Heart right ventricle (tissue), 16 donors: ENCODE measurements at regions not wholly inside any gene's neighbourhood (a gene's known extent, or its start where the extent isn't known, plus 50 kb on each side); places are given as distances from the start of the nearest gene placed in this dataset.
"Not testable (repeated sequence)": the region's sequence is repeated elsewhere in the genome, so short reads cannot be mapped to it uniquely, and the experiment has no call there.

Experiments used
- ATAC-seq, 8 donors: fragments of 200-7000 bp; cut with Tn5 transposase; one replicate each; pipeline ENCODE4 v1.9.1; 2020; ENCODE audit warnings: mild to moderate bottlenecking in 8 of 8, moderate library complexity in 8 of 8, moderate number of reproducible peaks in 1 of 8
- DNase-seq, 2 donors: peaks; one replicate each; pipeline ENCODE4 v3.0.0-alpha.2; 2020
- H3K27ac ChIP-seq, 10 donors: fragments of 200-600 bp; sonication (generic) in 2 of 10; one replicate each; pipeline versions ENCODE4 v1.5.0 to v1.8.0; 2020 to 2022; ENCODE audit warnings: mild to moderate bottlenecking in 3 of 10
- H3K27me3 ChIP-seq, 7 donors: fragments of 200-600 bp; one replicate each; pipeline ENCODE4 v1.8.0; 2021 to 2022; ENCODE audit warnings: mild to moderate bottlenecking in 2 of 7
- H3K36me3 ChIP-seq, 9 donors: fragments of 200-600 bp; sonication (generic) in 1 of 9; one replicate each; pipeline versions ENCODE4 v1.5.0 to v1.8.0; 2020 to 2022; ENCODE audit warnings: mild to moderate bottlenecking in 2 of 9
- H3K4me1 ChIP-seq, 9 donors: fragments of 200-600 bp; sonication (generic) in 1 of 9; one replicate each; pipeline versions ENCODE4 v1.5.0 to v1.8.0; 2020 to 2022; ENCODE audit warnings: mild to moderate bottlenecking in 4 of 9
- H3K4me3 ChIP-seq, 10 donors: fragments of 200-600 bp; sonication (generic) in 2 of 10; one replicate each; pipeline versions ENCODE4 v1.5.0 to v1.8.0; 2020 to 2022; ENCODE audit warnings: mild to moderate bottlenecking in 7 of 10, moderate library complexity in 2 of 10
- H3K9me3 ChIP-seq, 11 donors: fragments of 200-600 bp in 10 of 11; sonication (generic) in 2 of 11; one replicate each; pipeline versions ENCODE4 v1.5.0 to v1.8.0; 2013 to 2022; ENCODE audit warnings: mild to moderate bottlenecking in 2 of 11, control low read depth in 1 of 11, moderate library complexity in 1 of 11
- CTCF ChIP-seq, 9 donors: fragments of 200-600 bp; sonication (generic) in 2 of 9; IDR thresholded peaks; one replicate each; pipeline versions ENCODE4 v1.5.0 to v1.8.0; 2021 to 2022; ENCODE audit warnings: antibody characterized with exemption in 9 of 9, mild to moderate bottlenecking in 5 of 9, moderate library complexity in 1 of 9
- WGBS, 2 donors: extraction: QIAGEN DNeasy Blood & Tissue Kit; methylation state at CpG; one replicate each; pipeline ENCODE4 v1.1.7; 2013; ENCODE audit warnings: inconsistent platforms in 1 of 2; 5-methylcytosine and 5-hydroxymethylcytosine counted together
- intact Hi-C, 10 donors: fragments of 100-400 bp; cut with DNase I; formaldehyde crosslinking; loops; one replicate each; pipeline versions ENCODE4 v1.11.1 to v1.14.2; 2022
- donor health status: Arrhythmogenic right ventricular cardiomyopathy.
- donor health status: ischemic (EF 13 %, LVEDD 7.1; RV severe dilation, severe dysfunction).
- donor health status: healthy with polysubstance abuse.
- donor health status: DM: no; HTN: yes; CAD: no.
- donor health status: DM: no; HTN: no; CAD: no.
- donor health status: ischemic (EF 25% LVEDD 6.9; RV normal size, moderate dysfunction).
- donor health status: ischemic (EF 25% LVEDD 5.7; RV mildly dilated, moderate dysfunction).
- donor health status: healthy.
- donor health status: DM: yes; HTN: yes; CAD: no.
- donor health status: Ischemic cardiomyopathy.
- donor health status: ischemic (EF 35%, LVEDD 5.7; RV mildly dilated, moderate dysfunction).
- donor health status: nonischemic (EF 11% LVEDD 7.7; RV severe dilation, severe dysfunction).
- donor health status: DM: yes; HTN: yes; CAD: no.
- donor health status: PGD.
- donor health status: ischemic (EF 29% LVEDD 5.4; RV normal size, mild dysfunction).
- donor health status: nonischemic (EF 23%, LVEDD 6.1; RV moderate dilation, normal function).

GRCh38 chr11:116683982-116684381 is 88.8 kb downstream of the BUD13 start:
- H3K4me1 ChIP-seq: no peaks in the 10 kb centered on the region
- H3K27ac ChIP-seq: no peak overlapping the region
- H3K27me3 ChIP-seq: peaks cover 0 to 24% (median 9%) of the 10 kb centered on the region in 7 donors
- no peak overlapping the region for H3K4me3 ChIP-seq
- H3K9me3 ChIP-seq: peaks cover 0 to 18% (median 0%) of the 10 kb centered on the region in 11 donors
- H3K36me3 ChIP-seq: no peaks in the 10 kb centered on the region
- no peak for TF ChIP-seq CTCF (IDR thresholded peaks at IDR 0.05)
- WGBS, 2 donors: 77 to 79% methylated on average over 3 of the region's 3 CpGs
- DNase-seq (no peak), ATAC-seq (no peak)
- intact Hi-C loops: no loop called here

GRCh38 chr11:116680349-116681125 is 92.2 kb downstream of the BUD13 start:
- Histone ChIP-seq H3K27ac (no peak overlapping the region), H3K27me3 (peaks cover 0 to 11% (median 0%) of the 10 kb centered on the region in 7 donors), H3K4me3 (no peak overlapping the region), H3K9me3 (peaks cover 0 to 45% (median 0%) of the 10 kb centered on the region in 11 donors), H3K36me3 (no peaks in the 10 kb centered on the region), H3K4me1 (no peaks in the 10 kb centered on the region)
- 76 to 77% methylated on average over 4 of the region's 4 CpGs for WGBS, 2 donors
- intact Hi-C loops: no loop called here
- no peak for DNase-seq
- no peak for ATAC-seq
- no peak for TF ChIP-seq CTCF (IDR thresholded peaks at IDR 0.05)

GRCh38 chr11:116678887-116679286 is 93.9 kb downstream of the BUD13 start:
- peaks cover 0 to 44% (median 0%) of the 10 kb centered on the region in 11 donors for H3K9me3 ChIP-seq
- no peaks in the 10 kb centered on the region for H3K4me1 ChIP-seq
- intact Hi-C loops: no loop called here
- 88 to 90% methylated on average over 3 of the region's 3 CpGs for WGBS, 2 donors
- peaks cover 0 to 5% (median 0%) of the 10 kb centered on the region in 7 donors for H3K27me3 ChIP-seq
- no peak for DNase-seq
- no peak for ATAC-seq
- no peak overlapping the region for H3K4me3 ChIP-seq
- H3K27ac ChIP-seq: no peak overlapping the region
- no peaks in the 10 kb centered on the region for H3K36me3 ChIP-seq
- no peak for TF ChIP-seq CTCF (IDR thresholded peaks at IDR 0.05)

DNA sequence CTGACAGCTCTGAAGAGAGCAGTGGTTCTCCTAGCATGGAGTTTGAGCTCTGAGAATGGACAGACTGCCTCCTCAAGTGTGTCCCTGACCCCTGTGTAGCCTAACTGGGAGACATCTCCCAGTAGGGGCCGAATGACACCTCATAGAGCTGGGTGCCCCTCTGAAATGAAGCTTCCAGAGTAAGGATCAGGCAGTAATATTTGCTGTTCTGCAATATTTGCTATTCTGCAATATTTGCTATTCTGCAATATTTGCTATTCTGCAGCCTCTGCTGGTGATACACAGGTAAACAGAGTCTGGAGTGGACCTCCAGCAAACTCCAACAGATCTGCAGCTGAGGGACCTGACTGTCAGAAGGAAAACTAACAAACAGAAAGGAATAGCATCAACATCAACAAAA is 105.5 kb downstream of the BUD13 start:
- WGBS, 2 donors: 37 to 43% methylated on average over 1 of the region's 1 CpG

DNA sequence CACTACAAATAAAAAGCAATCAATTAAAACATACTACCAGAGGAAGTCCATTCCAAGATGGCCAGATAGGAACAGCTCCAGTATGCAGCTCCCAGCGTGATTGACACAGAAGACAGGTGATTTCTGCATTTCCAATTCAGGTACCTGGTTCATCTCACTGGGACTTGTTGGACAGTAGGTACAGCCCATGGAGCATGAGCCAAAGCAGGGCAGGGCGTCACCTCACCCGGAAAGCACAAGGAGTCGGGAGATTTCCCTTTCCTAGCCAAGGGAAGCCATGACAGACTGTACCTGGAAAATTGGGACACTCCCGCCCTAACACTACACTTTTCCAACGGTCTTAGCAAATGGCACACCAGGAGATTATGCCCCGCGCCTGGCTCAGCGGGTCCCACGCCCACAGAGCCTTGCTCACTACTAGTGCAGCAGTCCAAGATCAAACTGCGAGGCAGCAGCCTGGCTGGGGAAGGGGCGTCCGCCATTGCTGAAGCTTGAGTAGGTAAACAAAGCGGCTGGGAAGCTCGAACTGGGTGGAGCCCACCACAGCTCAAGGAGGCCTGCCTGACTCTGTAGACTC is 106.0 kb downstream of the BUD13 start:
- peaks cover 0 to 18% (median 4%) of the 10 kb centered on the region in 7 donors for H3K27me3 ChIP-seq
- DNase-seq, ATAC-seq, H3K4me1 ChIP-seq, H3K27ac ChIP-seq, H3K36me3 ChIP-seq, intact Hi-C loops, H3K4me3 ChIP-seq: not testable (repeated sequence)
- WGBS, 2 donors: 81 to 85% methylated on average over 15 of the region's 15 CpGs
- H3K9me3 ChIP-seq: peaks cover 0 to 48% (median 22%) of the 10 kb centered on the region in 11 donors

More for the DNA sequence above, 105.5 kb downstream of the BUD13 start:
- Histone ChIP-seq H3K27me3 (peaks cover 0 to 13% (median 3%) of the 10 kb centered on the region in 7 donors), H3K9me3 (peaks cover 0 to 48% (median 22%) of the 10 kb centered on the region in 11 donors)
- DNase-seq, H3K27ac ChIP-seq, H3K36me3 ChIP-seq, intact Hi-C loops, H3K4me3 ChIP-seq, ATAC-seq, H3K4me1 ChIP-seq: not testable (repeated sequence)
